Upper lobe of left lung (tissue), 4 donors: ENCODE measurements at regions not wholly inside any gene's neighbourhood (a gene's known extent, or its start where the extent isn't known, plus 50 kb on each side); places are given as distances from the start of the nearest gene placed in this dataset.

Source experiments
- CTCF ChIP-seq, 6 experiments: fragments of 450-650 bp in 4 of 6; fragments of 200-600 bp in 2 of 6; sonication (generic) in 2 of 6; IDR thresholded peaks; one replicate each; pipeline ENCODE4 v1.5.1; 2016 to 2019; ENCODE audit warnings: antibody characterized with exemption in 6 of 6
- EP300 ChIP-seq, 4 donors: sonication (generic); formaldehyde crosslinking; IDR thresholded peaks; one replicate each; pipeline ENCODE4 v1.5.1; 2017; ENCODE audit warnings: antibody characterized with exemption in 4 of 4, control low read depth in 2 of 4
- POLR2A ChIP-seq, 4 donors: fragments of 450-650 bp; IDR thresholded peaks; one replicate each; pipeline ENCODE4 v1.5.1; 2016 to 2017; ENCODE audit warnings: antibody characterized with exemption in 4 of 4, mild to moderate bottlenecking in 2 of 4
- POLR2AphosphoS5 ChIP-seq, 2 donors: sonication (generic); formaldehyde crosslinking; IDR thresholded peaks; one replicate each; pipeline ENCODE4 v1.5.1; 2017; ENCODE audit warnings: antibody characterized with exemption in 2 of 2

- TF ChIP-seq CTCF (IDR thresholded peaks at IDR 0.05) (no peak), POLR2A (IDR thresholded peaks at IDR 0.05) (no peak), POLR2AphosphoS5 (IDR thresholded peaks at IDR 0.05) (no peak), EP300 (IDR thresholded peaks at IDR 0.05) (no peak)
Observed at GRCh38 chr12:47317175-47317915, 237.6 kb upstream of the AMIGO2 start.
